HEK293 (cell line): ENCODE measurements at regions not wholly inside any gene's neighbourhood (a gene's known extent, or its start where the extent isn't known, plus 50 kb on each side); places are given as distances from the start of the nearest gene placed in this dataset.

Source experiments
- CTCF ChIP-seq: fragments of 450-650 bp; formaldehyde crosslinking; IDR thresholded peaks from 2 replicates; pipeline ENCODE4 v1.5.1; 2016; ENCODE audit warnings: missing biosample characterization, missing genetic modification characterization
- HOXA7 ChIP-seq: sonication (generic); formaldehyde crosslinking; IDR thresholded peaks from 2 replicates; pipeline ENCODE4 v1.8.1; 2022; ENCODE audit warnings: missing genetic modification reagents, borderline replicate concordance
- KLF16 ChIP-seq: fragments of 450-650 bp; formaldehyde crosslinking; IDR thresholded peaks from 2 replicates; pipeline ENCODE4 v1.5.1; 2017; ENCODE audit warnings: missing biosample characterization, missing genetic modification characterization
- OVOL3 ChIP-seq: fragments of 450-650 bp; formaldehyde crosslinking; IDR thresholded peaks from 2 replicates; pipeline ENCODE4 v1.5.1; 2016; ENCODE audit warnings: missing biosample characterization, missing genetic modification characterization
- PATZ1 ChIP-seq: fragments of 450-650 bp; formaldehyde crosslinking; IDR thresholded peaks from 2 replicates; pipeline ENCODE4 v1.5.1; 2016; ENCODE audit warnings: missing biosample characterization, missing genetic modification characterization
- PRDM10 ChIP-seq: fragments of 450-650 bp; formaldehyde crosslinking; IDR thresholded peaks from 2 replicates; pipeline ENCODE4 v1.5.1; 2016; ENCODE audit warnings: missing biosample characterization, missing genetic modification characterization
- REST ChIP-seq: fragments of 450-650 bp; formaldehyde crosslinking; IDR thresholded peaks from 2 replicates; pipeline ENCODE4 v1.5.1; 2016; ENCODE audit warnings: missing biosample characterization, missing genetic modification characterization
- YY1 ChIP-seq: fragments of 450-650 bp; formaldehyde crosslinking; IDR thresholded peaks from 2 replicates; pipeline ENCODE4 v1.5.1; 2018; ENCODE audit warnings: missing biosample characterization, missing genetic modification characterization
- ZBTB10 ChIP-seq: fragments of 450-650 bp; formaldehyde crosslinking; IDR thresholded peaks from 2 replicates; pipeline ENCODE4 v1.5.1; 2016; ENCODE audit warnings: missing biosample characterization, missing genetic modification characterization
- ZNF266 ChIP-seq: fragments of 450-650 bp; formaldehyde crosslinking; IDR thresholded peaks from 2 replicates; pipeline ENCODE4 v1.5.1; 2016; ENCODE audit warnings: missing biosample characterization, missing genetic modification characterization, low read depth
- ZNF292 ChIP-seq: fragments of 450-650 bp; formaldehyde crosslinking; IDR thresholded peaks from 2 replicates; pipeline ENCODE4 v1.5.1; 2016; ENCODE audit warnings: low read depth, missing biosample characterization, missing genetic modification characterization, borderline replicate concordance
- ZNF391 ChIP-seq: fragments of 450-650 bp; formaldehyde crosslinking; IDR thresholded peaks from 2 replicates; pipeline ENCODE4 v1.5.1; 2016; ENCODE audit warnings: low read depth, missing biosample characterization, missing genetic modification characterization, borderline replicate concordance
- ZSCAN5A ChIP-seq: fragments of 450-650 bp; formaldehyde crosslinking; IDR thresholded peaks from 2 replicates; pipeline ENCODE4 v1.5.1; 2016; ENCODE audit warnings: missing biosample characterization, missing genetic modification characterization

- TF ChIP-seq KLF16 (tag by site-specific recombination) (no peak), ZNF391 (no peak), PATZ1 (tag by site-specific recombination) (no peak), CTCF (tag by site-specific recombination) (no peak), YY1 (no peak), ZNF292 (tag by site-specific recombination) (no peak), ZNF266 (tag by site-specific recombination) (no peak), HOXA7 (CRISPR knock-in tag) (no peak), ZBTB10 (tag by site-specific recombination) (no peak), PRDM10 (no peak), ZSCAN5A (tag by site-specific recombination) (no peak), OVOL3 (tag by site-specific recombination) (no peak), REST (tag by site-specific recombination) (no peak)
Observed at GRCh38 chr10:18880530-18880929, 168.1 kb upstream of the MALRD1 start.
